NCI-H1436 treated with DMSO at 0.1 percent for 48 hours (cell line): ENCODE measurements at regions not wholly inside any gene's neighbourhood (a gene's known extent, or its start where the extent isn't known, plus 50 kb on each side); places are given as distances from the start of the nearest gene placed in this dataset.

Experiments used
- DNase-seq: peaks from one replicate; lab custom pipeline; 2025; lab: John Stamatoyannopoulos, UW

DNA sequence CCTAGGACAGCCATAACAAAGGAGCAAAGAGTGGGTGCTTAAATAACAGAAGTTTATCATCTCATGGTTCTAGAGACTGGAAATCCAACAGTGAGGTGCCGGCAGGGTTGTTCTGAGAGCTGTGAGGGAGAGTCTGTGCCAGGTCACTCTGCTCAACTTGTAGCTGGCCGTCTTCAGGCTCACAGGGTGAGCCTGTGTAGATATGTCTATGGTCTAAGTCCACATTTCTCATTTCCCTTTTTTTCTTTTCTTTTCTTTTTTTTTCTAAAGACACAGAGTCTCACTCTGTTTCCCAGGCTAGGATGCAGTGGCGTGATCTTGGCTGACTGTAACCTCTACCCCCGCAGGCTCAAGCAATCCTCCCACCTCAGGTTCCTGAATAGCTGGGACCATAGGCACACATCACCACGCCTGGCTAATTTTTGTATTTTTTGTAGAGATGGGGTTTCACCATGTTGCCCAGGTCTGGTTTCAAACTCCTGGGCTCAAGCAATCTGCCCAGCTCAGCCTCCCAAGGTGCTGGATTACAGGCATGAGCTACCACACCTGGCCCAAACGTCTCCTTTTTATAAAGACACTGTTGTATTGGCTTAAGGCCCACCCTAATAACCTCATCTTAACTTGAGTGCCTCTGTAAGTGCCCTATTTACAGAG is 142.2 kb downstream of the SP3 start:
- DNase-seq, result no peak

DNA sequence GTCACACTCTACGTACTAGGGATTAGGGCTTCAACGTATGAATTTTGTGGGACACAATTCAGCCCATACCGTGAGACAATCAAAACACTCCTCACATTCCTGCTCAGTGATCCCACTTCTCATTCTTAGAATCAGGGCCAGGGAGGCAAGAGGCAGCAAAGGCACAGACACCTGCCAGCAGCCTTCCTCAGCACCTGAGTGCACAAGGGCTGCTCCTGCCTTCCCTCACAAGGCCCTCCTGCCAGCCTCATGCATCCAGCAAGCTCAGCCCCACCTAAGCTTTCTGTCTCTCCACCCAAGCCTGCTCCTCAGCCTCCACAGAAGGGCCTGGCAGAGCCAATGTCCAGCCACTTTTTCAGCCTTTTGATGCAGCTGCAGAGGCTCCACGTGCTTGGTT is 141.6 kb downstream of the SP3 start:
- no peak for DNase-seq

DNA sequence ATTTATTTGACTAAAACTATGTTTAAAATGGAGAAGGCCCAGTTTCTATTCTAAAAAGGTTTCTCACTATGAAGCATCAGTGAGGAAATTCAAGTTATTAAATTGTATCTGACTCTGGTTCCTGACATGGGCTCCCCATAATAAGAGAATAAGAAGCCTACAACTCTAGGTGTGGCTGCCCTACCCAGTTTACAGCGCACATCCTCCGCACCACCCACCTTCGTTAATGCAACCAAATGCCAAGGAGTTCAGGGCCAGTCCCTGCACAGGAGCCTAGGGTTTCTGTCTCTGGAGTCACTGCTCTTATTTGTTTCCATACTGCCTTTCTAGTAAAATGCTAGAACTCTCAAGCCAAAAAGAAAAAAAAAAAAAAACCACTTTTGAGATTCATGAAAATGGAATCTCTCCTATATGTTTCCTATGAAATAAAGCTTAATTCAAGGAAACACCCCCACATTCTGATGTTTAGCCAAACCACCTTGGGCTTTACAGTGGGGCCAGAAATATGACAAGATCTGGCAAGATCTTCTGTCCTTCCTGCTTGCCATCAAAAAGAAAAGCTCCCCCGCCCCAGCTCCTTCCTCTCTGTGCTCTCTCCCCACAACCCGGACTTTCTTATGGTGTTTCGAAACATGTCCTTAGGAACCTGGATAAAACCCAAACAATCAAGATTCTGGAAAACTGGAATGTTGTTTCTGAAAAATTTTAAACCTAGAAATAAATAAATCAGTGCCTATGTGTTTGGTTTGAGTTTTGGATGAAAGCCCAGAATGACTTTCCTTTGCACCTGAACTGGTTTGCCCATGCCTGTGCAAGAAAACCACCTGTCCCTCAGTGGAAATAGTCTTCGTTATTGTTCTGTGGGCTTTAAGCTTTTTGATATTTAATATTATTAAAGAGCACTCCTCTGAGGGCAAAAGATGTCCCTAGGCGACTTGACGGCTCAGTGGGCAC is 136.7 kb downstream of the SP3 start:
- DNase-seq, result no peak

DNA sequence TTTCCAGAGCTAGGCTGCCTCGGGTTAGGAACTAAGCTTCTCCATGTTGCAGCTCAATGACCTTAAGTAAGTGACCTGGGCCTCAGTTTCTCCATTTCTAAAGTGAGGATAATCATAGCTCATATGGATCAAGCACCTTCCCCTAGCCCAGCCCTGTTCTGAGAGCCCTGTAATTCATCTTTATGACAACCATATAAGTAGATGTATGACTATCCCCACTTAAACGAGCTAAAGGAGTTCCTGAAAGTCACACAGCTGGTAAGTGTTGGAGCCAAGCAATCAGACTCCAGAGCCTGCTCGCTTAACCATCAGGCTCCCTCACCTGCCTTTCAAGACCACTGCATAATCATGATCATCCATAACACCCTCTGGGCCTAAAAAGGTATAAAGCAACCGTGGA is 135.4 kb downstream of the SP3 start:
- no peak for DNase-seq

DNA sequence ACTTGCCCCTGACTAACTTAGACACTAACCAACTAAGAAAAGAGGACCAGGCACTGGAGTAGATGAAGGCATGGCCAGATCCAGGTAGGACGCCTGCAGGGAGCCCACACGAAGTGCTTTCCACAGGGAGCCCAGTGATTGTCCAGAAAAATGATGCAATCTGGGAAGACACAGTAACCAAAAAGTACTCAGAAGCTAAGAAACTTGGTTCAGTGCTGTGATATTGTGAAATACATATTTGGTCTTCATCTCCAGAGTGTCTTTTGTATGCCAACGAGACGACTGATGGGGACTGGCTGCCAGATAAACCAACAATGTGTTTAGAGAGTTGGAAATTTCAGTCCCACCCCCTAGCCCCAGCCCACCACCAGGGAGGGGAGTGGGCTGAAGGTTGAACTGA is 135.0 kb downstream of the SP3 start:
- no peak for DNase-seq

DNA sequence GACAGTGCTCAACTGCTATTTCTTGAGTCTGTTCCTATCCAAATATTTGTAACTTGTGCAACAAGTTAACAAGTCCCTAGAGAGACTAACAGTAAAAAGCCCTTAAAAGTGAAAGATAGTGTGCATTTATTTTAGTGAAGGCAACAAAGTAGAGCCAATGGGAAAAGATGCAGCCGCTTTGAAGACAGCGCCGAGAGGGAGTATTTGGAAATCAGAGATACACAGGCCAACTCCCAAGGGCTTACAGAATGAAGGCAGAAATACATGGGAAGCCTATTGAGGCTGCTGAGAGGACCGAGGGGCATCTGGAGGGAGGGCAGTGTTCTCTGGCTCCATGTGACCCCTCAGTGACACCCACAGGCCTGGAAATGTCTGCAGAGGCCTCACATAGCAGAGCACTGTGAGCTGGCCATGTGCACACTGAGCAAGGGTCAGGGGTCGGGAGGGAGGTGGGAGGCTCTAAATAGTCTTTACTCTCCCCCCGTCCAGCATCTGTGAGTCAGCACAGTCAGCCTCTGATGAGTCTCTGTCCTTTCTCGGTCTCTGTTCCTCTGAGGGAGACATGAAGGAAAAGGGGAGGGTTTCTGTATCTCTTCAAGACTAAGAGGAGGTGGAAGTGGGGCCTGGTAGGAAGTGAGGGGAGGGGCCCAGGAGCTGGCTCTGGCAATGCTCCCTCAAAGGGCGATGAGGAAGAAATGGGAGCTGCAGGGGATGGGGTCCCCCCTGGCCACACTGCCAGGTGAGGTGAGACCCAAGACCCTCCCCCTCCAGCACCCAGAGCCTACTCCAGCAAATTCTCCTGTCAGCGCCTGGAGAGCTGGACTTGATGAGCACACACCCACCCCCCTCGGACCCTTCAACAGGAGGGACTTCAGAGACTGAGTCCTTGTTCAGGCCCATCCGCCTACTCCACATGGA is 133.6 kb downstream of the SP3 start:
- DNase-seq, result no peak

DNA sequence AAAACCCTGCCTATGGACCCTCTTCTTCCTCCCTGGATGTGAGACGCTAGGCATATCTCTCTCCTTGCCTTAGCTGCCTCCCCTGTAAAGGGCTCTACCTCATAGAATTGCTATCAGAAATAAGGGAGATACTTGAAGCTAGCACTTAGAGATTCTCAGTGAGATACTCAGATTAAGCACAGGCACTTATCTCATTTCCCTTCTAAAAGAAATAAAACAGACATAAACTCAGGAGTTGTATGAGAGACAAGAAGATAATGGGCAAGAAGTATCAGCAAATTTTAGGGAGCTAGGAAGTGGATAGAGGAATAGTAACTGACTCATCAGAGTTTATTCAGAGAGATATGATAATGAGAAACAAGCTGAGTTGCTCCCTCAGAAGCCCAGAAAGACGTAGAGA is 131.0 kb downstream of the SP3 start:
- no peak for DNase-seq

DNA sequence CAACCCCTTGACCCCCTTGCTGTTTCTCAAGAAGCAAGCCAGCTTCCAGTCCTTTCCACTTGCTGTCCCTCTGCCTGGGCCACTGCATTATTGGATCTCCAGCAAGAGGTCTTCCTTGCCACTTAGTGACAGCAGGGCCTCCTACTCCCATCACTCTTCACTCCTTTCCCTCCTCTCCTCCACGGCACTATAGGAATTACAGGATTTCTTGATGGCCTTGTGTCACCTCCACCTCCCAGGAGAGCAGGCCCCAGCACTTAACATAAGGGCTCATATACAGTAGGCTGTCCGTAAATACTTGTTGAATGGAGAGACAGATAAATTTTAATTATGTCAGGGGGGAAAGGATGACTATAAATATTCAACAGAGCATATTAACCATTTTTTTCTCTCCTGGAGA is 129.4 kb downstream of the SP3 start:
- no peak for DNase-seq

DNA sequence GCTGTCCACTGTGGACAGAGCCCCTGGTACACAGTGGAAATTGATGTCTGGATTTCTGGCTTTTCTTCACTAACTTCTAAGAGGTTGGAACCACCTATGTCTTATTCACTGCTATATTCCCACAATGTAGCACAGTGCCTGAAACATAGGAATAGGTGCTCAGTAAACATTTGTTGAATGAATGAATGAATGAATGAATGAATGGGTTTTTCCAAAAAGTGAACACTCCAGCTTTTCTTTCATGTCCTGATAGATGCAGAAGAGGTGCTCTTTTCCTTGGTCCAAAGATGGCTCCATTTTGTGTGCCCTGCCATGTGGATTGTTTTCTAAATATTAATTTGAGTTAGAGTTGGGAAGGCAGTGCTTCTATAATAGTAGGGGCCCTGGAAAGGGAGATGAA is 124.1 kb downstream of the SP3 start:
- DNase-seq, result no peak

DNA sequence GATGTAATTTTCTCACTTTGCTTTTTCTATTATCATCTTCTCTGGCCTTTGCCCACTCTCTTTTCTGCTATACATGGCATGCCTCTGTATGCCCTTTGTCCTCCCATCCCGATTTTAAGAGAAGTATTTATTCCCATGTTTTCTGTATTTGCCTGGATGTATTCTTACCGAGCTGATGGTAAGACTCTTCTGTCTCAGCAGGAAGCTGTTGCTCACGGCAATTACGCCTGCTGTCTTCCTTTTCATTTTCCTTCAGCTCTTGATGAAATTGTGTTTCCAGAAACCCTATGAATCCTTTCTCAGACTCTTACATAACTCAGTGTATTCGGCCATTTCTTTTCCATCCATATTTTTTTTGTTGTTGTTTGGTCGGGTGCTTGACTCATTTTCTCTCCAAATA is 121.6 kb downstream of the SP3 start:
- no peak for DNase-seq

DNA sequence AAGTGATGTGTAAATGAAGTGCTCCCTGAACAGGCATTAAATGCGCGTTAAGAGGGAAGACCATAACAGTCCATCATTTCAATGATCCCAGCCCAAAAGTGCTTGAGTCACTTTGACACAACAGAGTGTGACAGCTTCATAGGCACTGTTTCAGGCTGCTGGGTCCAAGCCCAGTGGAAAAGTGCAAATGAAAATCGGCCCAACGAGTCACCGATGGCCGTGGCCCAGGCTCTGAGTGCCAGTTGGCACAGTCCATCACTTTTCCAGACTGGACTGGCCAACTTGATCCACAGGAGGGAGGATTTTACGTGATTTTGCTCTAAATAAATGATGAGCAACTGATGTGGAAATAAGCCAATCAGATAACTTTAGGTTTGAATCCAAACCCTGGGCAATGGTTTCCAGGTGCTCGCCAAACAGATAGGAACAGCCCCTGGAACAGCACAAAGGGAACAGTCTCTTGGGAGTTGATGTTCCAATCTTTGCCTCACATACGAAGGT is 114.0 kb downstream of the SP3 start:
- no peak for DNase-seq

DNA sequence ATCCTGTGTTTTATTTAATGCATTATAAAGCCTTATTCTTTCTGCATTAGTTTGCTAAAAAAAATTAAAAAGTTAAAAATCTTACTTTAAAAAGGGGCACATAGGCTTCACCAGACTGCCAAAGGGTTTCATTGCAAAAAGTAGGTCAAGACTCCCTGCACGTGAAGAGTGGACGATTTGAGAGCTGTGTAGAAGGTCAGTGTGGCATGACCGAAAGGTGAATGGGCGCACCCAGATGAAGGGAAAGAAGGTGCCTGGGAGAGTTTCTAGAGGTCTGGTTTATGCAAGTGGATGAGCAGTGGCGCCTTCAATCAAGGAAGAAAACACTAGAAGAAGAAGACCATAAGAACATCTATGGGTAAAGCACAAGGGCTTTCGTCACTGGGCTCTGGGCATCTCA is 111.0 kb downstream of the SP3 start:
- DNase-seq, result no peak

DNA sequence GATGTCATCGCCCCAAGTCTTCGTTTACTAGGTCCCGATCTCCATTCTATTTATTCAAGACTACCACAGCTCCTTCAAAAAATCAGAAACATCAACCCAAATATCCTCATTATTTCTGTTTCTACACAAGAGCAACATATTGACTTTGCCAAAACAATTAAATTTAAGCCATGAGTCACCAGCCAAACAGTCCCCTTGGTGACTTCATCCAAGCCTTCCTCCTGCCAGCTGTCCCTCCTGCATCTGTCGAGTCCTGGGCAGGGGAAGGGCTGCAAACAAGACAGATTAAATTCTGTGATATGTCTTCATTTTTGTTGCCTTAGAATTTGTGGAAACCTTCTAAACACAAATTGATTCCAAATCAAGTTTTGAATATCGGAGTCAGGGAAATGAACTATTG is 110.3 kb downstream of the SP3 start:
- DNase-seq, result no peak

DNA sequence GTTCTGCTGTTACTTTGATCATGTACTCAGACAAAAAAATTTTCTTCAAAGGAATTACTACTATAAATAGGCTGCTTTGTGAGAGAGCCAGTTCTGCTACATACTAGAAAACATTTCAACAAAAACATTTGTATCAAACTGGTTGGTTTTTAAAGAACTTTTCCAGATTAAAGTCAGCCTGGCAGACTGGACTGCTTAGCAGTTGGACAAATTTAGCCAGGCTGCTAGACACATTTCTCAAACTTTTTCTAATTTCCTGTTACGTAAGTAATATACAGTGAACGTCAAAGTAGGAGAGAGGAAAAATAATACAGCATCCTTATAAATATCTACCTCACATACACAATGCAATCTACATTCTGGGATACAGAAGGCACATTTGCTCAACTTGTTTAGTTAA is 109.5 kb downstream of the SP3 start:
- DNase-seq, result no peak
